ENCODE measurements at regions not wholly inside any gene's neighbourhood (a gene's known extent, or its start where the extent isn't known, plus 50 kb on each side); places are given as distances from the start of the nearest gene placed in this dataset.

GRCh38 chr6:54787825-54788224 lies 58.7 kb upstream of the FAM83B start:
- DNase-seq (ENCODE audit: low read depth in 2 of 2, low spot score in 1 of 2) = no peak

Data from stimulated activated CD8-positive, alpha-beta memory T cell treated with anti-CD3 and anti-CD28 coated beads, Interleukin-4, amount 100 ng/mL, for 4 hours (primary cell).